GM10266 (cell line): ENCODE measurements at regions not wholly inside any gene's neighbourhood (a gene's known extent, or its start where the extent isn't known, plus 50 kb on each side); places are given as distances from the start of the nearest gene placed in this dataset.

Source experiments
- DNase-seq: peaks from one replicate; pipeline ENCODE4 v3.0.0; 2012; ENCODE audit errors: extremely low spot score
- CTCF ChIP-seq: IDR thresholded peaks from 2 replicates; pipeline ENCODE4 v1.5.1; 2012; ENCODE audit warnings: mild to moderate bottlenecking, low read depth; ENCODE audit not compliant: control insufficient read depth, insufficient read depth; ENCODE audit errors: missing control alignments

DNA sequence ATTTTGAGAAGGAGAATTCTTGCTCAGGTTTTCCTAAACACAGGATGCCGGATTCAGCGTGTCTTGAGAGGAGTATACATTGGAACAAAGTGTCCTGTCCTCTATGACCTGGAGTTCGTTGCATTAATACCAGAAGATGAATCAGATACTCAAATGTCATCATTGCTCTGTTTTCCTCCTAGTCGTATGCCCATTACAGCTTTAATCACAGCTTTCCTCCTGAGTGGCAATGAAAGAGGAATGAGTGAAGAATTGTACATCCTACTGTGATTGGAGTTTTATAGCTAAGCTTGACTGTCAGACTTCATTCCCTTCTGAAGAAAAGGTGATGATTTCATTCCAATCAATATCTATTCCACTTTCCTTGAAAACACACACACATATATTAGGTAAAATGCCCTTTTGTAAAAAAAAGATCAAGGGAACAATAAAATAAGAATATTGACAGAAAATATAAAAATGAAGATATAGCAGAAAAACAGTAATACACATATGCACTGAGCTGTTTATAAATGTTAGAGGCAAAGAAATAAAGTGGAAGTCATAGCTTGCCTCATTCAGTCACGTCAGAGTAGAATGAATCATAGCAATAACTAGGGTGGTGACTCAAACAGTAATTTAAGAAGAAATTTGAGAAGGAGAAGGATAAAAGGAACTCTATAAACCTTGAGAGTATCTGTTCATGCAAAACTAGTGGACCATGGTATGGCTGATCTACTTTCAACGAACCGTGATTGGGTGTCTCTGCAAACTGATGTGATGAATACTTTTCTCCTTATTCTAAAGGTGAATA is 501.5 kb downstream of the SUCLA2 start:
- DNase-seq = no peak
- no peak for TF ChIP-seq CTCF

GRCh38 chr13:47484548-47484947 is 516.5 kb downstream of the SUCLA2 start:
- TF ChIP-seq CTCF = no peak
- DNase-seq = no peak

DNA sequence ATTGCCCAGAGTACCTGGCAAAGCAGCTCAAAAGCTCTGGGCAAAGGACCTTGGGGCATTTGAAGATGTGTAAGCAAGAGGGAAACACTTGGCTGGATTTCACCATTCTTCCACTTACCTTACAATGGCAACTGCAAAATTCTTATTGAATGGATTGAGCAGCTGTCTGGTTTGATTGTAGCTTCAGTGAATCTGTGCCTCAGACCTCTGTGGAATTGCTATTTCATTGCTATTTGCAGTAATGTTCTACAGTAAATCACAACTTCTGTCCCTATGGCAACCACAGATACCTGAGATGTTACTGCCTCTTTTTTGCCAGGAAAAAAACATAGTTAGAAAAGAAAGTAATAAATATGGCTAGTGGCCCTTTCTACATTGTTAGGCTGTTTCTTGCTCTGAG is 519.5 kb downstream of the SUCLA2 start:
- DNase-seq = no peak
- no peak for TF ChIP-seq CTCF

GRCh38 chr13:47480951-47481350 is 520.1 kb downstream of the SUCLA2 start:
- no peak for DNase-seq
- no peak for TF ChIP-seq CTCF

- no peak for TF ChIP-seq CTCF
- no peak for DNase-seq
Measured at GRCh38 chr13:47480121-47480520, 521.0 kb downstream of the SUCLA2 start.

GRCh38 chr13:47478985-47479384 is 522.1 kb downstream of the SUCLA2 start:
- DNase-seq = no peak
- TF ChIP-seq CTCF = no peak

- TF ChIP-seq CTCF = no peak
- no peak for DNase-seq
Measured at GRCh38 chr13:47475441-47475948, 525.6 kb downstream of the SUCLA2 start.
